GM18867 (cell line): ENCODE measurements at regions not wholly inside any gene's neighbourhood (a gene's known extent, or its start where the extent isn't known, plus 50 kb on each side); places are given as distances from the start of the nearest gene placed in this dataset.

Experiments used
- ATAC-seq: cut with Tn5 transposase; IDR thresholded peaks from one replicate; pipeline ENCODE4 v1.9.1; 2021; ENCODE audit warnings: mild to moderate bottlenecking, moderate library complexity; ENCODE audit not compliant: unreplicated experiment

- ATAC-seq: no peak
Measured at GRCh38 chr3:187949093-187949820, 204.0 kb upstream of the BCL6 start.

DNA sequence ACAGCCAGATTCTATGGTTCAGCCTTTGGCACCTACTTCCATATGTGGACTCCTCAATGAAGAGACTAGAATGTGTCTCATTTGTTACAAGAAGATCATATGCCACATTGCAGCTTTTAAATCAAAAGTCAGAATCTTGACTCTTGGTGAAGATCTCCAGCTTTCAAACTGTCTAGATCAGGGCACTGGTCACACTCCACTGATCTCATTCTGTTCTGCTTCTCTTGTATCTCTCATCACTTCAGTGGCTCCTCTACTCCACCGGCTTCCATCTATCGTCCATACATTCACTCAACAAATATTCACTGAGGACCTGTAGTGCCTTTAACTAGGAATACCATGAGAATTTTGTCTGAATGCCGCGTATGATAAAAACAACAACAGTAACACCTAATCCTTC is 203.3 kb upstream of the LPP start:
- no peak for ATAC-seq

- ATAC-seq: no peak
Measured at GRCh38 chr3:187951452-187952190, 202.3 kb upstream of the LPP start.

DNA sequence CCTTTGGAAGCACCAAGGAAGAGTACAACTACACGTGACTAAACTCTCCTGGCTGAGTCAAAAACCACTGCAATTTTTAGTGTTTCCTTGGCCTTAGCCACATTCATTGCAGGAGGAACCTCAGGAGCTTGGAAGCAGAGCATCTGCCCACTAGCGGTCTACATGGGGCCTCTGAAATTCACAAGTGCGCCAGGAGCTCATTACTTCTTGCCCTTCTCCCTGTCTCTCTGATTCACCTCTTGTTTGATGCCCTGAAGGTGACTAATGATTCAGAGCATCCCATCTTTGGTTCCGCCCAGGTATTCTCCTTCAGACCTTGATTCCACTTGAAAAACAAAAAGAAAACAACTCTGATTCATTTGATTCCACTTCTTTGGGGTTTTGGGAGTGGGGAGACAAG is 201.1 kb upstream of the LPP start:
- no peak for ATAC-seq

GRCh38 chr3:187954516-187954872 is 199.5 kb upstream of the LPP start:
- ATAC-seq: no peak

- ATAC-seq: no peak
Measured at GRCh38 chr3:187954873-187955586, 198.9 kb upstream of the LPP start.

DNA sequence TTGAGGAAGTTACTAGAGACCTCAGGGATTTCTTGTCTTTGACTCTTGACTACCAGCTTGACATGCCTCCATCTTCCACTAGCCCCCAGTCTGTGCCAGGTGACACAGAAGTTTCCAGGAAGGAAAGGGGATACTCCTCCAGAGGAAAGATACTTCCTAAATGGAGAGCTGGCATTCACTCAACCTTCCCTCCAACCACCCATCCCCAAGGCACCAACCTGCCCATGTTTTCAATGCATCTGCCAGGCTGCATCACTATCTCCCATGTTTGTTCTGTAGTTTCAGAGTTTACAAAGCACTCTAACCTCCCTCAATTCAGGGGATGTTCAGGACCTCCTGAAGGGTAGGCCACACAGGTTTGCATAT is 198.4 kb upstream of the LPP start:
- ATAC-seq: no peak

- ATAC-seq: no peak
Measured at GRCh38 chr3:187957165-187957581, 196.8 kb upstream of the LPP start.

GRCh38 chr3:187957582-187957981 is 196.4 kb upstream of the LPP start:
- no peak for ATAC-seq

DNA sequence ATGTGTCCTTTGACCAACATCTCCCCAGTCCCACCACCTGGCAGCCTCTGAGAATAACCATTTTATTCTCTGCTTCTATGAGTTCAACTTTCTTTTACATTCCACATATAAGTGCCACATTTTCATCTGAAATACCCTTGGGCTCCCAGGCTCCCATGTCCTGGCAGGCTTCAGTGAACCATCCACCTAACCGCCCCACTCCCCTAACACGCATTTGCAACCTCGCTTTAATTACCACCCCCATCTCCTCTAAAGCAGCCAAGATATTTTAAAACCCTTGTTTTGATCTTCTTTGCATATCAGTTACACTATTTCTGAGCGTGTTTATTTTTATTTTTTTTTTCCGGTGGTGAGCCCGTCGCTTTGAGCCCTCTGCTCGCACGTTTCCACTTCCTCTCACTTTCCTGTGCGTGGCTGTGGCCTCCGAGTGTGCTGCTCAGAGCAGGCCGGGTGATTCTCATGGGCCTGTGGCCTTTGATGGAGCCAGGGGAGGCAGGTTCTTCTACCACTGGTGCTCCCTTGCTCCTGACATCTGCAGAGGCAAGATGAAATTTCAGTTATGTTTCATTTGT is 195.4 kb upstream of the LPP start:
- ATAC-seq: no peak

GRCh38 chr3:187960820-187961219 is 193.1 kb upstream of the LPP start:
- ATAC-seq: no peak

DNA sequence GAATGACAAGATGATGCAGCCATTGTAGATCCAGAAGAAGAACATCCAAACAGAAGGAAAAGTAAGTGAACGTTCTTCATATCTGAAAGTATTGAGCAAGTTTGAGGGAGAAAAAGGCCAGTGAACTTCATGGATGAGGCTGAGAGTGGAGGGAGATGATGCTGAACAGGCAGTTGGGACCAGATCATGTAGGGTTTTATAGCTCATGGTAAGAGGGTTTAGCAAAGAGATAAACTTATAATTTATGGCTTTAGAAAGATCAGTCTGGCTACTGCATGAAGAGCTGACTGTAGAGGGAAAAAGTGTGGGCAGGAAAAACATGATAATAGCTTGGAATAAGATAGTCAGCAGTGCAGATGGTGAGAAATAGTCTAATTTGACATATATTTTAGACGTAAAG is 192.6 kb upstream of the LPP start:
- no peak for ATAC-seq

- ATAC-seq: no peak
Measured at GRCh38 chr3:187963003-187963676, 190.8 kb upstream of the LPP start.

DNA sequence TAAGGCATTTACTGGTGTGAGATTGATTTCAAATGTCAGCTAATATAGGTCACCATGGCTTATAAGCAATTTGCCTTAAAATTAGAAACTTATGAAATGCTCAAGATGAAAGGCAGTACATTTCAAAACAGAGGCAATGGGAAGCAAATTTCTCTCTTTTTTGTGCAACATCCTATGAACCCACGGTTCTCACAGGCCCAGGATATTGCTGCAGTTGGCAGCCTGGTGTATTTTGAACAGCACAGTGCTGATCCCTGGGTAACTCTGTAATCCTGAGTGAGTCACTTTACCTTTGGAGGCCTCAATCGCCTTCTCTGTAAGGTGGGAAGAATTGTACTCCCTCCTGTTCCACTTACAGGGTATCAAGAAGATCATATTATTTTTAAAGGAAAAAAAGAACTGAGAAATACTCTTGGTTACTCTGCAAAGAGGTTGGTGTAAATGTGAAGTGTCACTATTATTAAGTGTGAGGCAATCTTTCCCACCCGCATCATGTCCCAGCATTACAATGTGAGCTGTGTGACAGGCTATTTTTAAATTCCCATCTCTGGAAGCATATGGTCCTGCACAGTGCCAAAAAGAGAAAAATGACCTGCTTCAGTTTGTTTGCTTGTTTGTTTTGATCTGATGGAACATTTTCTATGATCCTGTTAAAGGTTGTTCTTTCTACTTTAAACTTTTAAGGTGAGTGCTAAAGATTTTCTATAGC is 190.1 kb upstream of the LPP start:
- no peak for ATAC-seq

GRCh38 chr3:187964760-187965159 is 189.2 kb upstream of the LPP start:
- ATAC-seq: no peak

GRCh38 chr3:187966096-187966495 is 187.9 kb upstream of the LPP start:
- no peak for ATAC-seq

- ATAC-seq: no peak
Measured at GRCh38 chr3:187966636-187967406, 187.1 kb upstream of the LPP start.

- ATAC-seq: no peak
Measured at GRCh38 chr3:187967993-187968392, 186.0 kb upstream of the LPP start.

GRCh38 chr3:187968883-187969580 is 184.9 kb upstream of the LPP start:
- no peak for ATAC-seq
